GM18951 (cell line): ENCODE measurements at regions not wholly inside any gene's neighbourhood (a gene's known extent, or its start where the extent isn't known, plus 50 kb on each side); places are given as distances from the start of the nearest gene placed in this dataset.
"Not testable (repeated sequence)": the region's sequence is repeated elsewhere in the genome, so short reads cannot be mapped to it uniquely, and the experiment has no call there.

ENCODE experiments used
- POLR2A ChIP-seq: IDR thresholded peaks from 4 replicates; pipeline ENCODE4 v1.6.1; 2011; ENCODE audit warnings: mild to moderate bottlenecking; ENCODE audit not compliant: insufficient read length, insufficient read depth; ENCODE audit errors: extremely low read depth
- in situ Hi-C: fragments of 300-500 bp; cut with MboI; formaldehyde crosslinking; loops from one replicate; pipeline ENCODE4 v1.12.0; 2022; ENCODE audit warnings: low sequenced_read_pairs, mixed read lengths, inconsistent platforms; ENCODE audit not compliant: unreplicated experiment

- no peak for TF ChIP-seq POLR2A
Observed at GRCh38 chr6:144953552-144954240, 668.6 kb downstream of the UTRN start.

GRCh38 chr6:144954241-144954556 lies 669.1 kb downstream of the UTRN start:
- no peak for TF ChIP-seq POLR2A
- in situ Hi-C loops: no loop called here

More at GRCh38 chr6:144953552-144954240, 668.6 kb downstream of the UTRN start:
- in situ Hi-C loops: no loop called here

- TF ChIP-seq POLR2A: no peak
- in situ Hi-C loops: no loop called here
Observed at GRCh38 chr6:144955392-144955791, 670.3 kb downstream of the UTRN start.

- in situ Hi-C loops: no loop called here
Observed at GRCh38 chr6:144955859-144956258, 670.7 kb downstream of the UTRN start.

GRCh38 chr6:144956697-144957096 lies 671.6 kb downstream of the UTRN start:
- in situ Hi-C loops: not testable (repeated sequence)

More at GRCh38 chr6:144955859-144956258, 670.7 kb downstream of the UTRN start:
- TF ChIP-seq POLR2A: no peak

GRCh38 chr6:144957236-144957937 lies 672.3 kb downstream of the UTRN start:
- in situ Hi-C loops: no loop called here
- TF ChIP-seq POLR2A: no peak

GRCh38 chr6:144969154-144969553 lies 684.0 kb downstream of the UTRN start:
- no peak for TF ChIP-seq POLR2A
- in situ Hi-C loops: no loop called here

GRCh38 chr6:144969602-144970272 lies 684.6 kb downstream of the UTRN start:
- TF ChIP-seq POLR2A: no peak
- in situ Hi-C loops: no loop called here

GRCh38 chr6:144977250-144977864 lies 692.2 kb downstream of the UTRN start:
- in situ Hi-C loops: not testable (repeated sequence)

GRCh38 chr6:144978208-144978607 lies 693.1 kb downstream of the UTRN start:
- no peak for TF ChIP-seq POLR2A
- in situ Hi-C loops: no loop called here

- in situ Hi-C loops: no loop called here
- TF ChIP-seq POLR2A: no peak
Observed at GRCh38 chr6:144986271-144986670, 701.1 kb downstream of the UTRN start.

- no peak for TF ChIP-seq POLR2A
- in situ Hi-C loops: no loop called here
Observed at GRCh38 chr6:144989319-144990107, 704.4 kb downstream of the UTRN start.

- no peak for TF ChIP-seq POLR2A
- in situ Hi-C loops: no loop called here
Observed at GRCh38 chr6:144990784-144991183, 705.6 kb downstream of the UTRN start.
